ENCODE measurements at regions not wholly inside any gene's neighbourhood (a gene's known extent, or its start where the extent isn't known, plus 50 kb on each side); places are given as distances from the start of the nearest gene placed in this dataset.
A peak's percentile ranks its signal among the peaks of the same experiment; 100 is the strongest.
"Not testable (repeated sequence)": the region's sequence is repeated elsewhere in the genome, so short reads cannot be mapped to it uniquely, and the experiment has no call there.

DNA sequence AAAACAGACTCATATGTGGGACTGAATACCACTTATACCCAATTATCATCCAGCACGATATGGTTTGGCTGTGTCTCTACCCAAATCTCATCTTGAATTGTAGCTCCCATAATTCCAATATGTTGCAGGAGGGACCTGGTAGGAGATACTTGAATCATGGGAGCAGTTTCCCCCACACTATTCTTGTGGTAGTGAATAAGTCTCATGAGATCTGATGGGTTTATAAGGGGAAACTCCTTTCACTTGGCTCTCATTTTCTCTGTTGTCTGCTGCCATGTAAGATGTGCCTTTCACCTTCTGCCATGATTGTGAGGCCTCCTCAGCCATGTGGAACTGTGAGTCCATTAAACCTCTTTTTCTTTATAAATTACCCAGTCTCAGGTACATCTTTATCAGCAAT lies 91.9 kb upstream of the FNDC3A start:
- CTCF ChIA-PET (ENCODE audit: partially characterized antibody) = interaction anchor here (0.8 kb wide), 1 partner anchor 9 kb away, joined by 3 read pairs; no protein-coding TSS in a partner anchor
- H3K27me3 Mint-ChIP-seq; H3K36me3 ChIP-seq (ENCODE audit: insufficient read depth, low read length); POLR2A ChIA-PET (ENCODE audit: partially characterized antibody); H3K4me3 Mint-ChIP-seq; H3K4me3 ChIP-seq (ENCODE audit: low read length in 2 of 2); H3K36me3 Mint-ChIP-seq; DNase-seq; H3K9me3 ChIP-seq (ENCODE audit: control insufficient read depth in 1 of 2, low read length in 2 of 2); H3K9me3 Mint-ChIP-seq; H3K27ac ChIP-seq (ENCODE audit: low read depth, low read length); intact Hi-C loops (cut with micrococcal nuclease); H3K27me3 ChIP-seq (ENCODE audit: insufficient read depth, low read length): not testable (repeated sequence)
- H3K4me1 ChIP-seq (ENCODE audit: insufficient read depth, low read length) = peaks cover 12% of the 10 kb centered on the region
- H3K4me1 Mint-ChIP-seq = peaks cover 11 to 30% (median 24%) of the 10 kb centered on the region in 4 donors
- peak overlapping the region in 2 of 7 donors; percentile 13 to 65 for H3K27ac Mint-ChIP-seq

DNA sequence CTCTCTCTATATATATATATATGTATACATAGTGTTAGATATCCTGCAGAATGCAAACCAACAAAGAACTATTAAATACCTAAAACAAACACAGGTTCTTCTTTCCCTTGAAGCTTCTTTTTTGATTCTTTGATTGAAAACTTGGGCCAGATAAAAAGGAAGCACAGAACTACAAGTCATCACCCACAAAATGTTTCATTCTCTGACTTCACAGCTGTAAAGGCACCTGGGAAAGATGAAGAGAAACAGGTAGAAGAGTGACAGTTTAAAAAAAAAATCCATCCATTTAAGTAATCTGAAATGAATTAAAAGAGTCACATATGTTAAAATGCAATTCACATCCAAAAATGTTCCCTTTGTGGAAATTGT lies 90.7 kb upstream of the FNDC3A start:
- ChIA-PET POLR2A (ENCODE audit: partially characterized antibody) (interaction anchor here (1.2 kb wide), 1 partner anchor 79 kb away, joined by 3 read pairs; no protein-coding TSS in a partner anchor), CTCF (ENCODE audit: partially characterized antibody) (no interaction called here)
- Histone ChIP-seq H3K27ac (ENCODE audit: low read depth, low read length) (no peak overlapping the region), H3K27me3 (ENCODE audit: insufficient read depth, low read length) (no peaks in the 10 kb centered on the region), H3K36me3 (ENCODE audit: insufficient read depth, low read length) (no peaks in the 10 kb centered on the region), H3K4me1 (ENCODE audit: insufficient read depth, low read length) (peaks cover 12% of the 10 kb centered on the region), H3K4me3 (ENCODE audit: low read length in 2 of 2) (no peak overlapping the region), H3K9me3 (ENCODE audit: control insufficient read depth in 1 of 2, low read length in 2 of 2) (no peaks in the 10 kb centered on the region)
- Mint-ChIP-seq H3K9me3 (no peaks in the 10 kb centered on the region), H3K36me3 (no peaks in the 10 kb centered on the region), H3K27ac (peak overlapping the region in 3 of 7 donors; percentile 0 to 60 (median 45)), H3K4me3 (peak overlapping the region in 3 of 8 donors; percentile 3 to 58 (median 39)), H3K4me1 (peaks cover 4 to 26% (median 19%) of the 10 kb centered on the region in 4 donors), H3K27me3 (no peaks in the 10 kb centered on the region)
- intact Hi-C loops (cut with micrococcal nuclease) = no loop called here
- no peak for DNase-seq

DNA sequence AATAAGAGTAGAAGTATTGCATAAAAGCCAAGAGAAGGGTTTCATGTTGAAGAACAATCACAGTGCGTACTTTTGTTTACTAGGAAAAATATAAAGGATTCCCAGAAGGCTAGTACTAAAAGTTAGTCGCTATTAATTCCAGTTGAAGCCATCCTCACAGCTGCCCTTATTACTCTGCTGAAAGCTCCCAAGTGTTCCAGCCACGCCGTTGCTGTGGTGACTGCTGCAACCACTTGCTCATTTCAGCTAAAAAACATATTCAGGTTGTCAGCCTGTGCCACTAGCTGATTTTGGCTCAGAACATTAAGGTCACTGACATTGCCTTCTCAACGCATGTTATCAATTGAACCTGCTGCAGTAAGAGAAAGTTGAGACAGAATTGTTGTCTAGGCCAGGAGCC lies 87.1 kb upstream of the FNDC3A start:
- Histone ChIP-seq H3K36me3 (ENCODE audit: insufficient read depth, low read length) (no peaks in the 10 kb centered on the region), H3K27me3 (ENCODE audit: insufficient read depth, low read length) (no peaks in the 10 kb centered on the region), H3K9me3 (ENCODE audit: control insufficient read depth in 1 of 2, low read length in 2 of 2) (no peaks in the 10 kb centered on the region), H3K4me1 (ENCODE audit: insufficient read depth, low read length) (peaks cover 12% of the 10 kb centered on the region), H3K4me3 (ENCODE audit: low read length in 2 of 2) (no peak overlapping the region), H3K27ac (ENCODE audit: low read depth, low read length) (no peak overlapping the region)
- Mint-ChIP-seq H3K27ac (no peak overlapping the region), H3K4me3 (no peak overlapping the region), H3K36me3 (no peaks in the 10 kb centered on the region), H3K4me1 (peaks cover 4 to 20% (median 10%) of the 10 kb centered on the region in 4 donors), H3K9me3 (no peaks in the 10 kb centered on the region), H3K27me3 (no peaks in the 10 kb centered on the region)
- intact Hi-C loops (cut with micrococcal nuclease) = no loop called here
- CTCF ChIA-PET (ENCODE audit: partially characterized antibody) = no interaction called here
- DNase-seq = no peak
- POLR2A ChIA-PET (ENCODE audit: partially characterized antibody) = no interaction called here

DNA sequence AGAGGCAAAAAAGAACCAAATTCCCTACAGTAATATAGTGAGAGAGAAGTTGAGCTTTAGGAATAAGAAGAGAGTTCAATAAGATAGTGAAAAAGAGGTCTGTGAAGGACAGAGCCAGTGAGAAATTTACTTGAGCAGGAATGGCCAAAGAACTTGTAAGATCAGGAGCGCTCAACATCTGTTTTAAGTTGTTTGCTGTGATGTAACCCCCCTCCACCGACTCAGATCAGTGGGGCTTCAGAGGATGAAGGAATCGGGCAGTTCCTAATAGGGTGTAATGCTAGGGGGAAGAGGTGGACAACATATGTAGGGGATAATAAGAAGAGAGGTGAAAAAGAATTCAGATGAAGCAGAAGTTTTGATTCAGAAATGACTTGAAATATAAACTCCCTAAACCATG lies 85.3 kb upstream of the FNDC3A start:
- Mint-ChIP-seq H3K36me3 (no peaks in the 10 kb centered on the region), H3K4me3 (no peak overlapping the region), H3K27me3 (no peaks in the 10 kb centered on the region), H3K27ac (no peak overlapping the region), H3K4me1 (peaks cover 0 to 4% (median under 1%) of the 10 kb centered on the region in 4 donors), H3K9me3 (peaks cover 0 to 2% (median 0%) of the 10 kb centered on the region in 8 donors)
- intact Hi-C loops (cut with micrococcal nuclease) = no loop called here
- H3K9me3 ChIP-seq (ENCODE audit: control insufficient read depth in 1 of 2, low read length in 2 of 2) = no peaks in the 10 kb centered on the region
- H3K4me1 ChIP-seq (ENCODE audit: insufficient read depth, low read length) = no peaks in the 10 kb centered on the region
- no peak overlapping the region for H3K4me3 ChIP-seq (ENCODE audit: low read length in 2 of 2)
- H3K27me3 ChIP-seq (ENCODE audit: insufficient read depth, low read length) = no peaks in the 10 kb centered on the region
- no peaks in the 10 kb centered on the region for H3K36me3 ChIP-seq (ENCODE audit: insufficient read depth, low read length)
- POLR2A ChIA-PET (ENCODE audit: partially characterized antibody) = no interaction called here
- no peak overlapping the region for H3K27ac ChIP-seq (ENCODE audit: low read depth, low read length)
- no peak for DNase-seq
- CTCF ChIA-PET (ENCODE audit: partially characterized antibody) = no interaction called here

DNA sequence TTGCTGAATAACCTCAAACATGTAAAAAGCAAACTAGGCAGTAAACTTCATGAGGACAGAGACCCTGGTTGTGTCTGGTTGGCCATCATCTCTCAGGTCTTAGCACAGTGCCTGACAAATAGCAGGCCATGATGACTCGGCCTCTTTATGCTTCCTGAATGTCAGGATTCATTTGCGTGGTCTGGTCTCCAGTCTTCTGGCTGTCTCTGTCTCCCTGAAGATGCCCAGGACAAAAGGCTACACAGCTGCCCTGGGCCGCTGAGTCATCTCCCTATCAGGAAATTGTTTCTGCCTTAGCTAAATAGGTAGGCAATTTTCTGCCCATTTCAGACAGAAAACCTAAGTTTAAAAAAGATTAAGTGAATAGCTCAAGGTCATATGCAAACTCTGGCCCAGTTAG lies 84.1 kb upstream of the FNDC3A start:
- Mint-ChIP-seq H3K4me3 (no peak overlapping the region), H3K36me3 (no peaks in the 10 kb centered on the region)

DNA sequence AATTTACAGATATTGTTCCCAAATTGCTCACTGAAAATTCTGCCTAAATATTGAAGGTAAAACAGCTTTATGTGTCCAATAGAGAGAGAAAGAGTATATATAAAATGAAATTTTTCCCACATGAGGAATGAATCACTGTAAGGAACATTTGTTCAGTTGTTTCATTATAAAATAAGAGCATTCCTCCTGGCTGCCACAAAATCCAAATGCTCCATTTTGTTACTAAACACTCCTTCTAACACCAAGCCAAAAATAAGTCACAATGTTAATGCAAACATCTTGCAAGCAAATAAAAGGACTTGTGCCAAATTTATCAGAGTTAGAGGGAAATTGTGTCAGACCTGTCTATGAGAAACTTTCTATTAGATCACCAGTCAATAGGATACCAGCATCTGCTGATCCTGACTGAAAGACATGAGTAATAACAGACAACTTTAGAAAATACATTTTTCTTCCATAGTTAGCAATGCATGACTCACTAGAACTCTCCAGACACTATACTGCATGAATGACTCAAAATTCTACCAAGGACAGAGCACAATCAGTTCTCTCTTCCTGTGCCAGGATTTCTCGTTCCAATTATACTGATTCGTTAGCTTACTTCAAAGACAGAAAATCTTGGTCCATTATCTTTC lies 83.5 kb upstream of the FNDC3A start:
- CTCF ChIA-PET (ENCODE audit: partially characterized antibody) = no interaction called here
- POLR2A ChIA-PET (ENCODE audit: partially characterized antibody) = no interaction called here
- H3K4me1 ChIP-seq (ENCODE audit: insufficient read depth, low read length) = no peaks in the 10 kb centered on the region
- no peaks in the 10 kb centered on the region for H3K27me3 ChIP-seq (ENCODE audit: insufficient read depth, low read length)
- no peaks in the 10 kb centered on the region for H3K36me3 ChIP-seq (ENCODE audit: insufficient read depth, low read length)
- H3K27ac ChIP-seq (ENCODE audit: low read depth, low read length) = no peak overlapping the region
- Mint-ChIP-seq H3K36me3 (no peaks in the 10 kb centered on the region), H3K4me3 (no peak overlapping the region), H3K9me3 (peaks cover 0 to 2% (median 0%) of the 10 kb centered on the region in 8 donors), H3K4me1 (no peaks in the 10 kb centered on the region), H3K27me3 (peaks cover 0 to 2% of the 10 kb centered on the region in 2 donors), H3K27ac (no peak overlapping the region)
- no peak for DNase-seq
- intact Hi-C loops (cut with micrococcal nuclease) = no loop called here
- H3K4me3 ChIP-seq (ENCODE audit: low read length in 2 of 2) = no peak overlapping the region
- H3K9me3 ChIP-seq (ENCODE audit: control insufficient read depth in 1 of 2, low read length in 2 of 2) = no peaks in the 10 kb centered on the region

More for the DNA sequence above, 84.1 kb upstream of the FNDC3A start:
- no peak overlapping the region for H3K4me3 ChIP-seq (ENCODE audit: low read length in 2 of 2)
- peaks cover 0 to 2% (median 0%) of the 10 kb centered on the region in 8 donors for H3K9me3 Mint-ChIP-seq
- H3K27ac Mint-ChIP-seq = no peak overlapping the region
- H3K4me1 ChIP-seq (ENCODE audit: insufficient read depth, low read length) = no peaks in the 10 kb centered on the region
- CTCF ChIA-PET (ENCODE audit: partially characterized antibody) = no interaction called here
- no peaks in the 10 kb centered on the region for H3K36me3 ChIP-seq (ENCODE audit: insufficient read depth, low read length)
- H3K27me3 ChIP-seq (ENCODE audit: insufficient read depth, low read length) = no peaks in the 10 kb centered on the region
- intact Hi-C loops (cut with micrococcal nuclease) = no loop called here
- H3K27me3 Mint-ChIP-seq = peaks cover 0 to 2% of the 10 kb centered on the region in 2 donors
- no peak for DNase-seq
- H3K4me1 Mint-ChIP-seq = no peaks in the 10 kb centered on the region
- POLR2A ChIA-PET (ENCODE audit: partially characterized antibody) = no interaction called here
- H3K27ac ChIP-seq (ENCODE audit: low read depth, low read length) = no peak overlapping the region
- no peaks in the 10 kb centered on the region for H3K9me3 ChIP-seq (ENCODE audit: control insufficient read depth in 1 of 2, low read length in 2 of 2)

GRCh38 chr13:48892688-48893075 lies 83.0 kb upstream of the FNDC3A start:
- intact Hi-C loops (cut with micrococcal nuclease) = no loop called here
- Histone ChIP-seq H3K36me3 (ENCODE audit: insufficient read depth, low read length) (no peaks in the 10 kb centered on the region), H3K27me3 (ENCODE audit: insufficient read depth, low read length) (no peaks in the 10 kb centered on the region), H3K4me1 (ENCODE audit: insufficient read depth, low read length) (no peaks in the 10 kb centered on the region), H3K9me3 (ENCODE audit: control insufficient read depth in 1 of 2, low read length in 2 of 2) (no peaks in the 10 kb centered on the region), H3K4me3 (ENCODE audit: low read length in 2 of 2) (no peak overlapping the region), H3K27ac (ENCODE audit: low read depth, low read length) (no peak overlapping the region)
- Mint-ChIP-seq H3K4me1 (no peaks in the 10 kb centered on the region), H3K4me3 (no peak overlapping the region), H3K27ac (no peak overlapping the region), H3K9me3 (peaks cover 0 to 2% (median 0%) of the 10 kb centered on the region in 8 donors), H3K27me3 (peaks cover 0 to 2% of the 10 kb centered on the region in 2 donors), H3K36me3 (no peaks in the 10 kb centered on the region)
- CTCF ChIA-PET (ENCODE audit: partially characterized antibody) = no interaction called here
- POLR2A ChIA-PET (ENCODE audit: partially characterized antibody) = no interaction called here
- no peak for DNase-seq
